ENCODE measurements at regions not wholly inside any gene's neighbourhood (a gene's known extent, or its start where the extent isn't known, plus 50 kb on each side); places are given as distances from the start of the nearest gene placed in this dataset.
A peak's percentile ranks its signal among the peaks of the same experiment; 100 is the strongest.

DNA sequence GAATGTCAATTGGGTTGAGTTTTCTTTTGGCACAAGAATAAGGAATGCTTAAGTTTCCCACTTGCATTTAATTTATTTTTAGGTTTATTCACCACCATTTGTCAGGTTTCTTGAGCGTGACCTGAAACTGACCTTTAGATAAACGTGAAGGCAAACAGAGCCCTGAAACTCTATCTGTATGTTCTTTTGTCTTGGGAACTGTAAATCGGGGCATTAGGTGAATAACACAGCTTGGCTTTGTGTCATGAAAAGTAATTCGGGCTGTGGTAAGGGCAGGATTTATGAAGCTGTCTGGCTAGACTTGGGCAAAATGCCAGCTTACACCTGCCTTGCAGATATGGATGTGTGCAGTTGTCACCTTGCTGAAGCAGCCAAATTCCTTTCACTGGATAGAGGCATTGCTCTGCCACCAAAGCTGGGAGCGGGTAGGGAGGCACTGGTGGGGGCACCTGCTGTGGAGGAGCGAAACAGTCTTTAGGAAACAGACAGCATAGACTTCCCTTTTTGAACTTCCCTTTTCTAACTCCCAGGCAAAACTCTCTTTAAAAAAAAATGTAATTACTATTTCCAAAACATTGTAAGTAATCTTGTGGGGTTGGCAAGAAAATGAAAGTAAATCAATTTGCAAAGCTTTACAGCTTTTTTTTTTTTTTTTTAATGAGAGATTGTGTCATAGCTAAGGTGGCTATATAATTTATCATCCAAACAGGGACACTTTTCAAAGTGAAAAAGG, 545.2 kb downstream of the CSNK1G3 start (continued):
- TF ChIP-seq, protein P1, sequence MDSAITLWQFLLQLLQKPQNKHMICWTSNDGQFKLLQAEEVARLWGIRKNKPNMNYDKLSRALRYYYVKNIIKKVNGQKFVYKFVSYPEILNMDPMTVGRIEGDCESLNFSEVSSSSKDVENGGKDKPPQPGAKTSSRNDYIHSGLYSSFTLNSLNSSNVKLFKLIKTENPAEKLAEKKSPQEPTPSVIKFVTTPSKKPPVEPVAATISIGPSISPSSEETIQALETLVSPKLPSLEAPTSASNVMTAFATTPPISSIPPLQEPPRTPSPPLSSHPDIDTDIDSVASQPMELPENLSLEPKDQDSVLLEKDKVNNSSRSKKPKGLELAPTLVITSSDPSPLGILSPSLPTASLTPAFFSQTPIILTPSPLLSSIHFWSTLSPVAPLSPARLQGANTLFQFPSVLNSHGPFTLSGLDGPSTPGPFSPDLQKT (IDR thresholded peaks at IDR 0.05; ENCODE audit: borderline replicate concordance, low read depth, low read length) = no peak
- TF ChIP-seq SP2 (tag by site-specific recombination; IDR thresholded peaks at IDR 0.05) (no peak), GLI2 (tag by site-specific recombination; IDR thresholded peaks at IDR 0.05; ENCODE audit: borderline replicate concordance, low read depth) (no peak), ZNF423 (tag by site-specific recombination; IDR thresholded peaks at IDR 0.05) (no peak), ZNF114 (tag by site-specific recombination; IDR thresholded peaks at IDR 0.05) (no peak), HOXD13 (CRISPR knock-in tag; IDR thresholded peaks at IDR 0.05; ENCODE audit: borderline replicate concordance) (0 out of 2 replicates have a peak, but pooled peaks have one; percentile 51), BCL11B (tag by site-specific recombination; IDR thresholded peaks at IDR 0.05; ENCODE audit: low read depth) (no peak), ZNF2 (tag by site-specific recombination; IDR thresholded peaks at IDR 0.05) (no peak), KLF8 (tag by site-specific recombination; IDR thresholded peaks at IDR 0.05) (peak; percentile 51; the same call in 1 of the 2 replicates), ZNF202 (tag by site-specific recombination; IDR thresholded peaks at IDR 0.05; ENCODE audit: borderline replicate concordance) (no peak), OSR2 (tag by site-specific recombination; IDR thresholded peaks at IDR 0.05) (peak; percentile 65), KLF16 (tag by site-specific recombination; IDR thresholded peaks at IDR 0.05) (no peak), ZNF350 (tag by site-specific recombination; IDR thresholded peaks at IDR 0.05) (no peak), ZFHX2 (tag by site-specific recombination; conservative IDR thresholded peaks at IDR 0.05) (no peak), KLF10 (tag by site-specific recombination; IDR thresholded peaks at IDR 0.05) (no peak), ZNF211 (tag by site-specific recombination; IDR thresholded peaks at IDR 0.05; ENCODE audit: low read depth) (no peak), ZNF596 (tag by site-specific recombination; IDR thresholded peaks at IDR 0.05) (peak; percentile 36; the same call in 1 of the 2 replicates), ZSCAN16 (tag by site-specific recombination; IDR thresholded peaks at IDR 0.05) (no peak)
- TF ChIP-seq, protein P2, sequence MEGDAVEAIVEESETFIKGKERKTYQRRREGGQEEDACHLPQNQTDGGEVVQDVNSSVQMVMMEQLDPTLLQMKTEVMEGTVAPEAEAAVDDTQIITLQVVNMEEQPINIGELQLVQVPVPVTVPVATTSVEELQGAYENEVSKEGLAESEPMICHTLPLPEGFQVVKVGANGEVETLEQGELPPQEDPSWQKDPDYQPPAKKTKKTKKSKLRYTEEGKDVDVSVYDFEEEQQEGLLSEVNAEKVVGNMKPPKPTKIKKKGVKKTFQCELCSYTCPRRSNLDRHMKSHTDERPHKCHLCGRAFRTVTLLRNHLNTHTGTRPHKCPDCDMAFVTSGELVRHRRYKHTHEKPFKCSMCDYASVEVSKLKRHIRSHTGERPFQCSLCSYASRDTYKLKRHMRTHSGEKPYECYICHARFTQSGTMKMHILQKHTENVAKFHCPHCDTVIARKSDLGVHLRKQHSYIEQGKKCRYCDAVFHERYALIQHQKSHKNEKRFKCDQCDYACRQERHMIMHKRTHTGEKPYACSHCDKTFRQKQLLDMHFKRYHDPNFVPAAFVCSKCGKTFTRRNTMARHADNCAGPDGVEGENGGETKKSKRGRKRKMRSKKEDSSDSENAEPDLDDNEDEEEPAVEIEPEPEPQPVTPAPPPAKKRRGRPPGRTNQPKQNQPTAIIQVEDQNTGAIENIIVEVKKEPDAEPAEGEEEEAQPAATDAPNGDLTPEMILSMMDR (tag by site-specific recombination; IDR thresholded peaks at IDR 0.05) = no peak
- TF ChIP-seq, protein P3, sequence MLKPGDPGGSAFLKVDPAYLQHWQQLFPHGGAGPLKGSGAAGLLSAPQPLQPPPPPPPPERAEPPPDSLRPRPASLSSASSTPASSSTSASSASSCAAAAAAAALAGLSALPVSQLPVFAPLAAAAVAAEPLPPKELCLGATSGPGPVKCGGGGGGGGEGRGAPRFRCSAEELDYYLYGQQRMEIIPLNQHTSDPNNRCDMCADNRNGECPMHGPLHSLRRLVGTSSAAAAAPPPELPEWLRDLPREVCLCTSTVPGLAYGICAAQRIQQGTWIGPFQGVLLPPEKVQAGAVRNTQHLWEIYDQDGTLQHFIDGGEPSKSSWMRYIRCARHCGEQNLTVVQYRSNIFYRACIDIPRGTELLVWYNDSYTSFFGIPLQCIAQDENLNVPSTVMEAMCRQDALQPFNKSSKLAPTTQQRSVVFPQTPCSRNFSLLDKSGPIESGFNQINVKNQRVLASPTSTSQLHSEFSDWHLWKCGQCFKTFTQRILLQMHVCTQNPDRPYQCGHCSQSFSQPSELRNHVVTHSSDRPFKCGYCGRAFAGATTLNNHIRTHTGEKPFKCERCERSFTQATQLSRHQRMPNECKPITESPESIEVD (tag by site-specific recombination; IDR thresholded peaks at IDR 0.05) = peak; percentile 92
- TF ChIP-seq, protein P4, sequence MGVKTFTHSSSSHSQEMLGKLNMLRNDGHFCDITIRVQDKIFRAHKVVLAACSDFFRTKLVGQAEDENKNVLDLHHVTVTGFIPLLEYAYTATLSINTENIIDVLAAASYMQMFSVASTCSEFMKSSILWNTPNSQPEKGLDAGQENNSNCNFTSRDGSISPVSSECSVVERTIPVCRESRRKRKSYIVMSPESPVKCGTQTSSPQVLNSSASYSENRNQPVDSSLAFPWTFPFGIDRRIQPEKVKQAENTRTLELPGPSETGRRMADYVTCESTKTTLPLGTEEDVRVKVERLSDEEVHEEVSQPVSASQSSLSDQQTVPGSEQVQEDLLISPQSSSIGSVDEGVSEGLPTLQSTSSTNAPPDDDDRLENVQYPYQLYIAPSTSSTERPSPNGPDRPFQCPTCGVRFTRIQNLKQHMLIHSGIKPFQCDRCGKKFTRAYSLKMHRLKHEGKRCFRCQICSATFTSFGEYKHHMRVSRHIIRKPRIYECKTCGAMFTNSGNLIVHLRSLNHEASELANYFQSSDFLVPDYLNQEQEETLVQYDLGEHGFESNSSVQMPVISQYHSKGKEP (tag by site-specific recombination; IDR thresholded peaks at IDR 0.05) = 0 out of 2 replicates have a peak, but pooled peaks have one; percentile 18
- TF ChIP-seq, protein P5, sequence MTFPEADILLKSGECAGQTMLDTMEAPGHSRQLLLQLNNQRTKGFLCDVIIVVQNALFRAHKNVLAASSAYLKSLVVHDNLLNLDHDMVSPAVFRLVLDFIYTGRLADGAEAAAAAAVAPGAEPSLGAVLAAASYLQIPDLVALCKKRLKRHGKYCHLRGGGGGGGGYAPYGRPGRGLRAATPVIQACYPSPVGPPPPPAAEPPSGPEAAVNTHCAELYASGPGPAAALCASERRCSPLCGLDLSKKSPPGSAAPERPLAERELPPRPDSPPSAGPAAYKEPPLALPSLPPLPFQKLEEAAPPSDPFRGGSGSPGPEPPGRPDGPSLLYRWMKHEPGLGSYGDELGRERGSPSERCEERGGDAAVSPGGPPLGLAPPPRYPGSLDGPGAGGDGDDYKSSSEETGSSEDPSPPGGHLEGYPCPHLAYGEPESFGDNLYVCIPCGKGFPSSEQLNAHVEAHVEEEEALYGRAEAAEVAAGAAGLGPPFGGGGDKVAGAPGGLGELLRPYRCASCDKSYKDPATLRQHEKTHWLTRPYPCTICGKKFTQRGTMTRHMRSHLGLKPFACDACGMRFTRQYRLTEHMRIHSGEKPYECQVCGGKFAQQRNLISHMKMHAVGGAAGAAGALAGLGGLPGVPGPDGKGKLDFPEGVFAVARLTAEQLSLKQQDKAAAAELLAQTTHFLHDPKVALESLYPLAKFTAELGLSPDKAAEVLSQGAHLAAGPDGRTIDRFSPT (tag by site-specific recombination; IDR thresholded peaks at IDR 0.05) = no peak
- TF ChIP-seq, protein P6, sequence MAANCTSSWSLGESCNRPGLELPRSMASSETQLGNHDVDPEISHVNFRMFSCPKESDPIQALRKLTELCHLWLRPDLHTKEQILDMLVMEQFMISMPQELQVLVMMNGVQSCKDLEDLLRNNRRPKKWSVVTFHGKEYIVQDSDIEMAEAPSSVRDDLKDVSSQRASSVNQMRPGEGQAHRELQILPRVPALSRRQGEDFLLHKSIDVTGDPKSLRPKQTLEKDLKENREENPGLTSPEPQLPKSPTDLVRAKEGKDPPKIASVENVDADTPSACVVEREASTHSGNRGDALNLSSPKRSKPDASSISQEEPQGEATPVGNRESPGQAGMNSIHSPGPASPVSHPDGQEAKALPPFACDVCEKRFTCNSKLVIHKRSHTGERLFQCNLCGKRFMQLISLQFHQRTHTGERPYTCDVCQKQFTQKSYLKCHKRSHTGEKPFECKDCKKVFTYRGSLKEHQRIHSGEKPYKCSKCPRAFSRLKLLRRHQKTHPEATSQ (tag by site-specific recombination; IDR thresholded peaks at IDR 0.05) = no peak
- TF ChIP-seq, protein P7, sequence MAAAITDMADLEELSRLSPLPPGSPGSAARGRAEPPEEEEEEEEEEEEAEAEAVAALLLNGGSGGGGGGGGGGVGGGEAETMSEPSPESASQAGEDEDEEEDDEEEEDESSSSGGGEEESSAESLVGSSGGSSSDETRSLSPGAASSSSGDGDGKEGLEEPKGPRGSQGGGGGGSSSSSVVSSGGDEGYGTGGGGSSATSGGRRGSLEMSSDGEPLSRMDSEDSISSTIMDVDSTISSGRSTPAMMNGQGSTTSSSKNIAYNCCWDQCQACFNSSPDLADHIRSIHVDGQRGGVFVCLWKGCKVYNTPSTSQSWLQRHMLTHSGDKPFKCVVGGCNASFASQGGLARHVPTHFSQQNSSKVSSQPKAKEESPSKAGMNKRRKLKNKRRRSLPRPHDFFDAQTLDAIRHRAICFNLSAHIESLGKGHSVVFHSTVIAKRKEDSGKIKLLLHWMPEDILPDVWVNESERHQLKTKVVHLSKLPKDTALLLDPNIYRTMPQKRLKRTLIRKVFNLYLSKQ (tag by site-specific recombination; IDR thresholded peaks at IDR 0.05; ENCODE audit: borderline replicate concordance) = no peak
- TF ChIP-seq, protein P8, sequence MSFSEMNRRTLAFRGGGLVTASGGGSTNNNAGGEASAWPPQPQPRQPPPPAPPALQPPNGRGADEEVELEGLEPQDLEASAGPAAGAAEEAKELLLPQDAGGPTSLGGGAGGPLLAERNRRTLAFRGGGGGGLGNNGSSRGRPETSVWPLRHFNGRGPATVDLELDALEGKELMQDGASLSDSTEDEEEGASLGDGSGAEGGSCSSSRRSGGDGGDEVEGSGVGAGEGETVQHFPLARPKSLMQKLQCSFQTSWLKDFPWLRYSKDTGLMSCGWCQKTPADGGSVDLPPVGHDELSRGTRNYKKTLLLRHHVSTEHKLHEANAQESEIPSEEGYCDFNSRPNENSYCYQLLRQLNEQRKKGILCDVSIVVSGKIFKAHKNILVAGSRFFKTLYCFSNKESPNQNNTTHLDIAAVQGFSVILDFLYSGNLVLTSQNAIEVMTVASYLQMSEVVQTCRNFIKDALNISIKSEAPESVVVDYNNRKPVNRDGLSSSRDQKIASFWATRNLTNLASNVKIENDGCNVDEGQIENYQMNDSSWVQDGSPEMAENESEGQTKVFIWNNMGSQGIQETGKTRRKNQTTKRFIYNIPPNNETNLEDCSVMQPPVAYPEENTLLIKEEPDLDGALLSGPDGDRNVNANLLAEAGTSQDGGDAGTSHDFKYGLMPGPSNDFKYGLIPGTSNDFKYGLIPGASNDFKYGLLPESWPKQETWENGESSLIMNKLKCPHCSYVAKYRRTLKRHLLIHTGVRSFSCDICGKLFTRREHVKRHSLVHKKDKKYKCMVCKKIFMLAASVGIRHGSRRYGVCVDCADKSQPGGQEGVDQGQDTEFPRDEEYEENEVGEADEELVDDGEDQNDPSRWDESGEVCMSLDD (tag by site-specific recombination; IDR thresholded peaks at IDR 0.05) = no peak

Data from HEK293 (cell line).